Gastrocnemius medialis (tissue), 4 donors: ENCODE measurements at regions not wholly inside any gene's neighbourhood (a gene's known extent, or its start where the extent isn't known, plus 50 kb on each side); places are given as distances from the start of the nearest gene placed in this dataset.

Experiments used
- ATAC-seq, 2 donors: fragments of 150-250 bp; one replicate each; pipeline ENCODE4 v1.9.1; 2016
- DNase-seq, 2 donors: peaks; one replicate each; pipeline ENCODE4 v3.0.0-alpha.2; 2019
- H3K27ac ChIP-seq, 4 donors: fragments of 200-600 bp; sonication (generic); 1 replicate in 1 of 4; 2 replicates in 3 of 4; pipeline ENCODE4 v1.5.1; 2016 to 2018; ENCODE audit warnings: mild to moderate bottlenecking in 2 of 4, moderate library complexity in 1 of 4
- H3K27me3 ChIP-seq, 3 donors: fragments of 200-600 bp; sonication (generic) in 2 of 3; 1 replicate in 1 of 3; 2 replicates in 2 of 3; pipeline versions ENCODE4 v1.5.1 to v1.6.0; 2016 to 2019; ENCODE audit warnings: mild to moderate bottlenecking in 1 of 3, moderate library complexity in 1 of 3
- H3K36me3 ChIP-seq, 2 donors: fragments of 200-600 bp; sonication (generic) in 1 of 2; one replicate each; pipeline ENCODE4 v1.5.1; 2017 to 2018
- H3K4me1 ChIP-seq, 2 donors: fragments of 200-600 bp; sonication (generic) in 1 of 2; one replicate each; pipeline ENCODE4 v1.5.1; 2016 to 2017; ENCODE audit warnings: mild to moderate bottlenecking in 2 of 2
- H3K4me3 ChIP-seq, 4 donors: fragments of 200-600 bp; sonication (generic) in 3 of 4; 1 replicate in 1 of 4; 2 replicates in 3 of 4; pipeline ENCODE4 v1.5.1; 2016 to 2019; ENCODE audit warnings: mild to moderate bottlenecking in 2 of 4
- H3K9me3 ChIP-seq, 3 donors: fragments of 200-600 bp; sonication (generic) in 2 of 3; 1 replicate in 1 of 3; 2 replicates in 2 of 3; pipeline ENCODE4 v1.5.1; 2016 to 2019
- CTCF ChIP-seq, 5 experiments: fragments of 450-650 bp in 3 of 5; fragments of 200-600 bp in 2 of 5; sonication (generic) in 2 of 5; IDR thresholded peaks in 4 of 5; conservative IDR thresholded peaks in 1 of 5; 1 replicate in 4 of 5; 2 replicates in 1 of 5; pipeline ENCODE4 v1.5.1; 2016 to 2019; ENCODE audit warnings: antibody characterized with exemption in 5 of 5, mild to moderate bottlenecking in 3 of 5, moderate library complexity in 3 of 5
- POLR2A ChIP-seq, 2 donors: fragments of 450-650 bp; IDR thresholded peaks; one replicate each; pipeline ENCODE4 v1.6.1; 2017; ENCODE audit warnings: antibody characterized with exemption in 2 of 2, mild to moderate bottlenecking in 2 of 2, moderate library complexity in 2 of 2
- in situ Hi-C, 4 donors: fragments of 200-750 bp; cut with MboI; loops; one replicate each; pipeline versions ENCODE4 v1.15.0 to v1.8.0; 2017; ENCODE audit warnings: low sequenced_read_pairs in 4 of 4
- intact Hi-C: fragments of 100-400 bp; cut with DNase I; formaldehyde crosslinking; loops from one replicate; pipeline ENCODE4 v1.15.1; 2023; ENCODE audit warnings: low total_unique reads

GRCh38 chrX:33808636-33809035 is 323.5 kb downstream of the FAM47A start:
- DNase-seq (no peak), ATAC-seq (no peak)
- Histone ChIP-seq H3K27me3 (no peaks in the 10 kb centered on the region), H3K27ac (no peak overlapping the region), H3K9me3 (peaks cover 0 to 7% (median 0%) of the 10 kb centered on the region in 3 donors), H3K4me1 (no peaks in the 10 kb centered on the region), H3K36me3 (no peaks in the 10 kb centered on the region), H3K4me3 (no peak overlapping the region)
- no peak for TF ChIP-seq POLR2A (IDR thresholded peaks at IDR 0.05)
- TF ChIP-seq CTCF (IDR thresholded peaks at IDR 0.05 in 4 of 5, conservative IDR thresholded peaks at IDR 0.05 in 1 of 5), result no peak
- intact Hi-C loops (no loop called here), in situ Hi-C loops (no loop called here)

DNA sequence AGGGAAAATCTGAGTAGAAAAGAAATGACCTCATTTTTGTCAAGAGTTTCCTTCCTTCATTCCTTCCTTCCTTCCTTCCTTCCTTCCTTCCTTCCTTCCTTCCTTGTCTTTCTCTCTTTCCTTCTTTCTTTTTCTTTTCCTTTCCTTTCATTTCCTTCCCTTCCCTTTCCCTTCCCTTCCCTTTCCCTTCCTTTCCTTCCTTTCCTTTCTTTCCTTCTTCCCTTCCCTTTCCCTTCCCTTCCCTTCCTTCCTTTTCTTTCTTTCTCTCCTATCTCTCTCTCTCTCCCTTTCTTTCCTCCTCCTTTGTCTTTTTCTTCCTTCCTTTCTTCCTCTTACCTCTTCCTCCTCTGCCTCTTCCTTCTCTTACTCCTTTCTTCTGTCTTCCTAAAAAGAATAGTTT is 347.6 kb downstream of the FAM47A start:
- in situ Hi-C loops, result no loop called here
- no peaks in the 10 kb centered on the region for H3K36me3 ChIP-seq

GRCh38 chrX:33741807-33742206 is 390.3 kb downstream of the FAM47A start:
- Histone ChIP-seq H3K4me1 (no peaks in the 10 kb centered on the region), H3K4me3 (no peak overlapping the region), H3K27ac (no peak overlapping the region), H3K9me3 (no peaks in the 10 kb centered on the region), H3K36me3 (no peaks in the 10 kb centered on the region), H3K27me3 (no peaks in the 10 kb centered on the region)
- no peak for TF ChIP-seq CTCF (IDR thresholded peaks at IDR 0.05 in 4 of 5, conservative IDR thresholded peaks at IDR 0.05 in 1 of 5)
- no peak for TF ChIP-seq POLR2A (IDR thresholded peaks at IDR 0.05)
- DNase-seq, result no peak
- in situ Hi-C loops, result no loop called here
- intact Hi-C loops, result no loop called here
- ATAC-seq, result no peak

More for the DNA sequence above, 347.6 kb downstream of the FAM47A start:
- H3K4me1 ChIP-seq, result no peaks in the 10 kb centered on the region
- intact Hi-C loops, result no loop called here
- H3K27ac ChIP-seq, result no peak overlapping the region
- TF ChIP-seq POLR2A (IDR thresholded peaks at IDR 0.05) (no peak), CTCF (IDR thresholded peaks at IDR 0.05 in 4 of 5, conservative IDR thresholded peaks at IDR 0.05 in 1 of 5) (no peak)
- no peaks in the 10 kb centered on the region for H3K27me3 ChIP-seq
- ATAC-seq (no peak), DNase-seq (no peak)
- no peaks in the 10 kb centered on the region for H3K9me3 ChIP-seq
- H3K4me3 ChIP-seq, result no peak overlapping the region

- ATAC-seq (no peak), DNase-seq (no peak)
- H3K36me3 ChIP-seq, result no peaks in the 10 kb centered on the region
- intact Hi-C loops, result no loop called here
- H3K4me1 ChIP-seq, result no peaks in the 10 kb centered on the region
- no peaks in the 10 kb centered on the region for H3K9me3 ChIP-seq
- H3K4me3 ChIP-seq, result no peak overlapping the region
- no peaks in the 10 kb centered on the region for H3K27me3 ChIP-seq
- TF ChIP-seq CTCF (IDR thresholded peaks at IDR 0.05 in 4 of 5, conservative IDR thresholded peaks at IDR 0.05 in 1 of 5), result no peak
- in situ Hi-C loops, result no loop called here
- no peak overlapping the region for H3K27ac ChIP-seq
Observed at GRCh38 chrX:33735182-33735581, 396.9 kb downstream of the FAM47A start.
